Skeletal muscle satellite cell (primary cell): ENCODE measurements at regions not wholly inside any gene's neighbourhood (a gene's known extent, or its start where the extent isn't known, plus 50 kb on each side); places are given as distances from the start of the nearest gene placed in this dataset.
"Not testable (repeated sequence)": the region's sequence is repeated elsewhere in the genome, so short reads cannot be mapped to it uniquely, and the experiment has no call there.

ENCODE experiments used
- H3K27me3 ChIP-seq: 2 replicates; pipeline ENCODE4 v1.7.0; 2013; ENCODE audit warnings: low read length; ENCODE audit not compliant: control insufficient read depth, insufficient read depth
- H3K36me3 ChIP-seq: 2 replicates; pipeline ENCODE4 v1.7.0; 2013; ENCODE audit warnings: mild to moderate bottlenecking, control low read depth, low read length; ENCODE audit not compliant: insufficient read depth
- H3K4me1 ChIP-seq: 2 replicates; pipeline ENCODE4 v1.7.0; 2013; ENCODE audit warnings: low read length; ENCODE audit not compliant: control insufficient read depth, insufficient read depth
- H3K4me2 ChIP-seq: 2 replicates; pipeline ENCODE4 v1.7.0; 2013; ENCODE audit warnings: mild to moderate bottlenecking, low read length
- H3K4me3 ChIP-seq: 2 replicates; pipeline ENCODE4 v1.7.0; 2013; ENCODE audit warnings: low read length
- H3K9ac ChIP-seq: 2 replicates; pipeline ENCODE4 v1.7.0; 2013; ENCODE audit warnings: mild to moderate bottlenecking, low read depth, low read length, moderate library complexity
- H3K9me3 ChIP-seq: replicated peaks from 2 replicates; pipeline ENCODE4 v1.7.0; 2013; ENCODE audit warnings: mild to moderate bottlenecking, control low read depth, low read length

DNA sequence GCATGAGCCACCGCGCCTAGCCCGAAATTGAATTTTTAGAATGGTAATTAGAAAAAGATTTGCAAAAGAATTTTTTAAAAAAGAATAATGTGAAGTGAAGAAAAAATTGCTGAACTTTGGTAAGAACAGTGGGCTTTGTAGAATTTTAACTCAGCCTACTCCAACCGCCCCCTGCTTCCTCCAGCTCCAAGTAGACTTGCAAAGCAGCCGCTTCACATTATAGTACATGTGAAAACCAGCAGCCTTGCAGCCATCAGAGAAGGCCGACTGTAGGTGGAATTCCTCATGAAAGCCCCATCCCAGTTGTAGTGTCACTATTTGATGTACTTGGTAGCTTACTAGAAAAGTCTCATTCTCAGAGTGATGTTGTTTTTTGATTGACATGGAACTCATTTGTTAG, 835.6 kb downstream of the TBC1D32 start:
- no peak overlapping the region for H3K9ac ChIP-seq

DNA sequence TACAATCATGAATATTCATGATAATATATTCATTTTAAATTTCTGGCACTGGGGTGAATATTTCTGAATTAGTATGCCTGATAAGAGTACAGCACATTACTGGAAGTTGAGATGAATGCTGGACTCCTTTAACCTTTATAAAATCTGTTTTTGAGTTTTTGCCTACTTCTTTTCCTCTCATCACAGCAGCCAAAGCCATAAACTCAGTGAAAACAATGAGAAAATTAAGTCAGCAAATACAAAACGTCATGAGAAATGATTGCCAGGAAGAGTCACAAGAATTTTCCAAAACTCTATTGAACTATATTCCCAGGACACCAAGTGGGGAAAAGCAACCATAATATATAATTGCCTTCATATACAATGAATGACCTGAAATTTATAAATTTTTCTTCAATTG, 837.6 kb downstream of the TBC1D32 start:
- Histone ChIP-seq H3K4me1 (no peaks in the 10 kb centered on the region), H3K4me3 (no peak overlapping the region), H3K4me2 (no peak overlapping the region), H3K9ac (no peak overlapping the region), H3K9me3 (no peaks in the 10 kb centered on the region), H3K36me3 (no peaks in the 10 kb centered on the region), H3K27me3 (no peaks in the 10 kb centered on the region)

More for the DNA sequence above, 835.6 kb downstream of the TBC1D32 start:
- Histone ChIP-seq H3K27me3 (no peaks in the 10 kb centered on the region), H3K4me2 (no peak overlapping the region), H3K4me1 (no peaks in the 10 kb centered on the region), H3K4me3 (no peak overlapping the region), H3K36me3 (no peaks in the 10 kb centered on the region), H3K9me3 (no peaks in the 10 kb centered on the region)

DNA sequence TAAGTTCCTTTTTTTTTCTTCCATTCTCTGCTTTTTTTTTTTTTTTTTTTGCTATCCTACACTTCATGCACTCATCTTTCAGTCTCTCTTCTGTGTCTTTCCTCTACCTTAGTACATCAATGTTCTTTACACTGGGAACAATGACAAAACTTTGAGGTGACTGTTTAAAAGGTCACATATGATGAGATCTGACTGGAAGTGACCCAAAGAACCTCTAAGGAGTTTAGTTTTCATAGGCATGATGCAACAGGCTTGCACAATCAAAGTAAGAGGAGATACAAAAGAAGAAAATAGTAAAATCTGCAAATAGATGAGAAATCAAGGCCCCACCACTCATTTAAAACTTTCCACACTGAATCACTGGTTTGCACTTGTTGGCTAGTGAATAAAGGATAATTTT, 840.8 kb downstream of the TBC1D32 start:
- Histone ChIP-seq H3K9ac (no peak overlapping the region), H3K27me3 (no peaks in the 10 kb centered on the region)

DNA sequence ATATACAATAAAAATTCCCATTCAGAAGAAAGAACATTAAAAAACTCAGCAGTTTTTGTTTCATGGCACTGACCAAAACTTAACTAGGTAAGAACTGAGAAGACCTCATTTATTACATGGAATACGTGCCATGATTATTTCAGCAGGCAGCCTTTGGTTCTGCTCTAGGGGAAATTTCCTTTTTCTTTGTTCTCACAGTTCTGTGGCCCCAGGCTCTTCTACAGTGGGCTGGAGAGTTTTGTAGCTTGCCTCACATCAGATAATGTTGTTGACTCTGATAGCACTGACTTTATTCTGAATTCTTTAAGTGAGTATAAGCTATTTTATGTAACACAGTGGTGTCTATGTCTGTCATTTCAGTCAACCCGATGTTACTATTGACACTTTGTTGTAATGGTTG, 844.3 kb downstream of the TBC1D32 start:
- H3K4me1 ChIP-seq = no peaks in the 10 kb centered on the region
- H3K9ac ChIP-seq = no peak overlapping the region
- no peak overlapping the region for H3K4me2 ChIP-seq
- no peaks in the 10 kb centered on the region for H3K27me3 ChIP-seq
- H3K4me3 ChIP-seq = no peak overlapping the region
- no peaks in the 10 kb centered on the region for H3K9me3 ChIP-seq
- no peaks in the 10 kb centered on the region for H3K36me3 ChIP-seq

More for the DNA sequence above, 840.8 kb downstream of the TBC1D32 start:
- Histone ChIP-seq H3K36me3 (no peaks in the 10 kb centered on the region), H3K4me3 (no peak overlapping the region), H3K9me3 (no peaks in the 10 kb centered on the region), H3K4me1 (no peaks in the 10 kb centered on the region), H3K4me2 (no peak overlapping the region)

DNA sequence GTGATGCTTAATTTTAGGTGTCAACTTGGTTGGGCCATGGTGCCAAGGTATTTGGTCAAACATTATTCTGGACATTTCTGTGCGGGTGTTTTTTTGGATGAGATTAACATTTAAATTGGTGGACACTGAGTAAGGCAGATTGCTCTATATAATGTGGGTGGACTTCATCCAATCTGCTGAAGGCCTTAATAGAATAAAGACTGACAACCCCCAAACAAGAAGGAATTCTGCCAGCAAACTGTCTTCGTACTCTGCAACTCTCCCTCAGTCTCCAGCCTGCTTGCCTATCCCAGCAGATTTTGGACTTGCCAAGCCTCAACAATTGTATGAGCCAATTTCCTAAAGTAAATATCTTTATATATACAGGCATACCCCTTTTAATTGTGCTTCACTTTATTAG, 850.1 kb downstream of the TBC1D32 start:
- Histone ChIP-seq H3K9me3 (no peaks in the 10 kb centered on the region), H3K36me3 (no peaks in the 10 kb centered on the region)

DNA sequence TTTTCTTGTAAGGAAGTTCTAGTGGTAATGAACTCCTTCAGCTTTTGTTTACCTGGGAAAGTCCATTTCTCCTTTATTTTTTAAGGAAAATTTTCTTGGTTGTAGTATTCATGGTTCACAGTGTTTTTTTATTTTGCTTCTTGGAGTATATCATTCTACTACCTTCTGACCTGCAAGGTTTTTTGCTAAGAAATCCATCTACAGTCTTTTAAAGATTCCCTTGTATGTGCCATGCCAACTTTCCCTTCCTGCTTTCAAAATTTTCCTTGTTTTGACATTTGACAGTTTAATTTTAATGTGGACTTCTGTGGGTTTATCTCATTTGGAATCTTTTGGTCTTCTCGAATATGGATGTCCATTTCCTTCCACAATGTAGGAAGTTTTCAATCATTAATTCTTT, 855.6 kb downstream of the TBC1D32 start:
- Histone ChIP-seq H3K9me3 (no peaks in the 10 kb centered on the region), H3K4me3 (no peak overlapping the region), H3K4me1 (no peaks in the 10 kb centered on the region)

More for the DNA sequence above, 850.1 kb downstream of the TBC1D32 start:
- H3K4me2 ChIP-seq = no peak overlapping the region
- H3K9ac ChIP-seq = no peak overlapping the region
- H3K4me3 ChIP-seq = no peak overlapping the region
- H3K4me1 ChIP-seq = no peaks in the 10 kb centered on the region
- no peaks in the 10 kb centered on the region for H3K27me3 ChIP-seq

DNA sequence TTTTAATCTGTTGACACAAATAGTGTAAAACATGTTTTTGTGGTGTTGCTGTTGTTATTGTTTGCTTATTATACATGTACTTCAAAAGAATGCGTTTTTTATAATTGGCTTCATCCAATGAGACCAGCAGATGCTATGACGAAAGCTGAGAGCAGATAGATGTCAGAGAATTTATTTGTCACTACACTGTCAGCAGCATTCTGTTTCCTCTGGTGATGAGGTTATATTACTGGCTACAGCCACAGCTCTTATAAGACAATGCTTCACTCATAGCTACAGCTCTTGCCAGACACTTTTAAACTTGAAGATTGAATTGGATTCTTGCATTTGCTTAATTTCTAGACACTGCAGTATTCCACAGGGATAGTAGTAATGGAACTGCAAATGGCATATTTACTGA, 860.5 kb downstream of the TBC1D32 start:
- H3K36me3 ChIP-seq = no peaks in the 10 kb centered on the region
- H3K9ac ChIP-seq = no peak overlapping the region
- no peaks in the 10 kb centered on the region for H3K9me3 ChIP-seq
- H3K4me3 ChIP-seq = no peak overlapping the region
- H3K4me1 ChIP-seq = no peaks in the 10 kb centered on the region
- no peaks in the 10 kb centered on the region for H3K27me3 ChIP-seq
- H3K4me2 ChIP-seq = no peak overlapping the region

More for the DNA sequence above, 855.6 kb downstream of the TBC1D32 start:
- Histone ChIP-seq H3K36me3 (no peaks in the 10 kb centered on the region), H3K4me2 (no peak overlapping the region), H3K27me3 (no peaks in the 10 kb centered on the region), H3K9ac (no peak overlapping the region)

DNA sequence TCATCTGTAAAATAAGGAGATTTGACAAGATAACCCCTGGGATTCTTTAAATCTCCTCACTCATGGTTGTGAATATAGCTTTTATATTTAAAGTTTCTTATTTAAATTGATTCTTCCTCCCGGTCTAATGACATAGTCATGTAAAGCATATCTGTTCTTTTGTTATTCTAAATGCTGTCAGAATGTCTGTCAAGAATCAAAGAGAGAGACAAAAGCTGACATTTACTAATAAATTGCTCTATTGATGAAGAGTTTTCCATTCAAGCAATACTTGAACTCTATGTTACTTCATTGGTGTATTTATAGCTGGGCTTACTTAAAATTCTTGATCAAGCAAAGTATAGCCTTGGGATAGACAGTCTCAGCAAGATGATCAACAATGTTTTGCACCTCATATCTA, 865.8 kb downstream of the TBC1D32 start:
- Histone ChIP-seq H3K36me3 (no peaks in the 10 kb centered on the region), H3K9ac (no peak overlapping the region), H3K27me3 (no peaks in the 10 kb centered on the region), H3K4me1 (no peaks in the 10 kb centered on the region), H3K4me3 (no peak overlapping the region), H3K4me2 (no peak overlapping the region), H3K9me3 (no peaks in the 10 kb centered on the region)

DNA sequence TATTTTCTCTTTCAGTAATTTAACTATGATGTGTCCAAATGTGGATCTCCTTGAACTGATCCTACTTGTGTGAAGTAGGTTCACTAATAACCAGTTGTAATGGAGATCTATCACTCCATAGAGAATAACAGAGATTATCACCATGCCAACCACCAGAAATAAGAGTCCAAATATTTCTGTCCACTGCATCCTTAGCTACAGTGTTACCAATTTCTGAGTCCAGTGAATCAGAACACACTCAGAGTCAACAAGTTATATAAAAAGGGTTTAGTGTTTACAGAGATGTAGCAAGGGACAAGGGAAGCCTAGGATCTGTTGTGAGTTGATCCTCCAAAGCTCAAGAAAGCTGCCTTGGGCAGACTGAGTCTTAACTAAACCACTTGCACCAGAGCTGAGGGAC, 882.8 kb downstream of the TBC1D32 start:
- Histone ChIP-seq H3K4me1 (no peaks in the 10 kb centered on the region), H3K9ac (no peak overlapping the region), H3K4me3 (no peak overlapping the region), H3K4me2 (no peak overlapping the region), H3K9me3 (no peaks in the 10 kb centered on the region), H3K36me3 (no peaks in the 10 kb centered on the region), H3K27me3 (no peaks in the 10 kb centered on the region)

DNA sequence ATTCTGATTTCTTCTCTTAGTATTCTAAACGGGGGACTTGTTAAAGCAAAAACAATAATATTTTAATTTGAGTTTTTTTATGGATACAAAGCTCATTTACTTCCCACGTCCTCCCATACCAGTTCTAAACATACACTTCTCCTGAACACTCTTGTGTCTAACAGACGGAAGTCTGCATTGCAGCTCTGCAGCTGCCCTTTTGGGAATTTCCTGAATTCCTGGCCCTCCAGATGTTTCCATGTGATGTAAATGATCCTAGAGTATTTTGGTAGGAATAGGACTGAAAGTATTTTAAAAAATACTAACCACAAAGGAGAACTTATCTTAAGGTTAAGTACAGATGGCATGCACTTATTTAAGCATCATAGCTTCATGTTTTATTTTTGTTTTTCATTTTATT, 886.7 kb downstream of the TBC1D32 start:
- H3K9me3 ChIP-seq = no peaks in the 10 kb centered on the region
- H3K4me3 ChIP-seq = no peak overlapping the region

DNA sequence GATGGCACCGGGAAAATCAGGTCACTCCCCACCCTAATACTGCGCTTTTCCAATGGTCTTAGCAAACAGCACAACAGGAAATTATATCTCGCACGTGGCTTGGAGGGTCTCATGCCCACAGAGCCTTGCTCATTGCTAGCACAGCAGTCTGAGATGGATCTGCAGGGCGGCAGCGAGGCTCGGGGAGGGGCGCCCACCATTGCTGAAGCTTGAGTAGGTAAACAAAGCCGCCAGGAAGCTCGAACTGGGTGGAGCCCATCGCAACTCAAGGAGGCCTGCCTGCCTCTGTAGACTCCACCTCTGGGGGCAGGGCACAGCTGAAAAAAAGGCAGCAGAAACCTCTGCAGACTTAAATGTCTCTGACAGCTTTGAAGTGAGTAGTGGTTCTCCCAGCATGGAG, 901.4 kb downstream of the TBC1D32 start:
- not testable (repeated sequence) for H3K9ac ChIP-seq

More for the DNA sequence above, 886.7 kb downstream of the TBC1D32 start:
- H3K36me3 ChIP-seq = no peaks in the 10 kb centered on the region
- no peak overlapping the region for H3K9ac ChIP-seq
- H3K4me2 ChIP-seq = no peak overlapping the region
- H3K4me1 ChIP-seq = no peaks in the 10 kb centered on the region
- no peaks in the 10 kb centered on the region for H3K27me3 ChIP-seq

DNA sequence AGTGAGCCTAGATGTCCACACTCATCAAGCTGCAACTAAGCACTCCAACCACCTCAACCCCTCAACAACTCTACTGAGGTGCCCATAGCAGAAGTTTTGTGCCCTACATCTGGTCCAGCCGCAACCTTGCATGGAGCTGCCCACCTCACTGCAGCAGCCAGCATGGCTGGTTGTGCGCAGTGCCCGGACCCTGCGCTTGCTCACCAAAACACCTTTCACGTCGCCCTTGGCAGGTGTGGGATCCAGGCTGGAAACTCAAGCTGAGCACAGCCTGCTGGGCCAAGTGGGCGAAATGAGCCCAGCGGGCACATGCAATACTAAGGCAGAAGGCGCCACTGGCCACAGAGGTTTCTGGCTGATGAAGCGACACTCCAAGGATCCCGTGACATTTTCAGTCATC, 902.4 kb downstream of the TBC1D32 start:
- no peaks in the 10 kb centered on the region for H3K36me3 ChIP-seq

More for the DNA sequence above, 901.4 kb downstream of the TBC1D32 start:
- H3K9me3 ChIP-seq, H3K36me3 ChIP-seq, H3K4me1 ChIP-seq, H3K27me3 ChIP-seq, H3K4me2 ChIP-seq, H3K4me3 ChIP-seq: not testable (repeated sequence)

More for the DNA sequence above, 902.4 kb downstream of the TBC1D32 start:
- no peaks in the 10 kb centered on the region for H3K4me1 ChIP-seq
- no peaks in the 10 kb centered on the region for H3K27me3 ChIP-seq
- H3K4me3 ChIP-seq = no peak overlapping the region
- no peaks in the 10 kb centered on the region for H3K9me3 ChIP-seq
- H3K9ac ChIP-seq = no peak overlapping the region
- no peak overlapping the region for H3K4me2 ChIP-seq
